ENCODE measurements at regions not wholly inside any gene's neighbourhood (a gene's known extent, or its start where the extent isn't known, plus 50 kb on each side); places are given as distances from the start of the nearest gene placed in this dataset.

- Histone ChIP-seq H3K36me3 (ENCODE audit: insufficient read depth) (no peaks in the 10 kb centered on the region), H3K27ac (no peak overlapping the region), H4K20me1 (ENCODE audit: insufficient read depth) (no peaks in the 10 kb centered on the region), H3K4me1 (ENCODE audit: low read depth, poor library complexity, severe bottlenecking) (no peaks in the 10 kb centered on the region), H3K4me2 (no peak overlapping the region), H3K27me3 (ENCODE audit: insufficient read depth, low read depth) (no peaks in the 10 kb centered on the region), H2AFZ (ENCODE audit: low read depth) (no peak overlapping the region), H3K9ac (no peak overlapping the region), H3K79me2 (ENCODE audit: insufficient read depth, low read depth) (no peaks in the 10 kb centered on the region), H3K4me3 (IDR thresholded peaks at IDR 0.05; ENCODE audit: insufficient read depth, low read depth, low read length) (no peak overlapping the region)
- no peak for TF ChIP-seq CTCF (conservative IDR thresholded peaks at IDR 0.05; ENCODE audit: low read depth, low read length)
Measured at GRCh38 chr4:131159261-131159660, 1989.8 kb upstream of the PCDH10 start.

GRCh38 chr4:131192318-131192717, 1956.8 kb upstream of the PCDH10 start:
- H3K79me2 ChIP-seq (ENCODE audit: insufficient read depth, low read depth): no peaks in the 10 kb centered on the region
- no peak for TF ChIP-seq CTCF (conservative IDR thresholded peaks at IDR 0.05; ENCODE audit: low read depth, low read length)
- H4K20me1 ChIP-seq (ENCODE audit: insufficient read depth): no peaks in the 10 kb centered on the region
- no peak overlapping the region for H3K9ac ChIP-seq
- peaks cover 5% of the 10 kb centered on the region for H3K4me1 ChIP-seq (ENCODE audit: low read depth, poor library complexity, severe bottlenecking)
- no peak overlapping the region for H3K4me3 ChIP-seq (IDR thresholded peaks at IDR 0.05; ENCODE audit: insufficient read depth, low read depth, low read length)
- H2AFZ ChIP-seq (ENCODE audit: low read depth): no peak overlapping the region; the same call in 1 of the 2 replicates
- no peaks in the 10 kb centered on the region for H3K27me3 ChIP-seq (ENCODE audit: insufficient read depth, low read depth)
- H3K4me2 ChIP-seq: no peak overlapping the region
- H3K27ac ChIP-seq: no peak overlapping the region
- no peaks in the 10 kb centered on the region for H3K36me3 ChIP-seq (ENCODE audit: insufficient read depth)

GRCh38 chr4:131207589-131207988, 1941.5 kb upstream of the PCDH10 start:
- H3K79me2 ChIP-seq (ENCODE audit: insufficient read depth, low read depth): no peaks in the 10 kb centered on the region
- no peak overlapping the region for H2AFZ ChIP-seq (ENCODE audit: low read depth)
- peaks cover 4% of the 10 kb centered on the region for H3K4me1 ChIP-seq (ENCODE audit: low read depth, poor library complexity, severe bottlenecking)
- no peaks in the 10 kb centered on the region for H3K27me3 ChIP-seq (ENCODE audit: insufficient read depth, low read depth)
- H3K36me3 ChIP-seq (ENCODE audit: insufficient read depth): no peaks in the 10 kb centered on the region
- H3K4me2 ChIP-seq: no peak overlapping the region
- no peaks in the 10 kb centered on the region for H4K20me1 ChIP-seq (ENCODE audit: insufficient read depth)
- no peak overlapping the region for H3K27ac ChIP-seq
- H3K9ac ChIP-seq: no peak overlapping the region
- H3K4me3 ChIP-seq (IDR thresholded peaks at IDR 0.05; ENCODE audit: insufficient read depth, low read depth, low read length): no peak overlapping the region
- no peak for TF ChIP-seq CTCF (conservative IDR thresholded peaks at IDR 0.05; ENCODE audit: low read depth, low read length)

- H3K27me3 ChIP-seq (ENCODE audit: insufficient read depth, low read depth): no peaks in the 10 kb centered on the region
- H3K4me2 ChIP-seq: peak overlapping the region; percentile 81
- H3K79me2 ChIP-seq (ENCODE audit: insufficient read depth, low read depth): no peaks in the 10 kb centered on the region
- H3K4me1 ChIP-seq (ENCODE audit: low read depth, poor library complexity, severe bottlenecking): peaks cover 29% of the 10 kb centered on the region
- no peaks in the 10 kb centered on the region for H3K36me3 ChIP-seq (ENCODE audit: insufficient read depth)
- no peak overlapping the region for H3K9ac ChIP-seq
- TF ChIP-seq CTCF (conservative IDR thresholded peaks at IDR 0.05; ENCODE audit: low read depth, low read length): no peak
- no peaks in the 10 kb centered on the region for H4K20me1 ChIP-seq (ENCODE audit: insufficient read depth)
- H3K4me3 ChIP-seq (IDR thresholded peaks at IDR 0.05; ENCODE audit: insufficient read depth, low read depth, low read length): no peak overlapping the region
- H3K27ac ChIP-seq: peak overlapping the region; percentile 41
- peak overlapping the region; percentile 60 for H2AFZ ChIP-seq (ENCODE audit: low read depth)
Measured at GRCh38 chr4:131248314-131248713, 1900.8 kb upstream of the PCDH10 start.

All from KMS-11 (cell line).